HL-60/S4 treated with phorbol 12-myristate 13-acetate at 8.2 ng/mL for 4 days and 3 days (cell line): ENCODE measurements at regions not wholly inside any gene's neighbourhood (a gene's known extent, or its start where the extent isn't known, plus 50 kb on each side); places are given as distances from the start of the nearest gene placed in this dataset.
"Not testable (repeated sequence)": the region's sequence is repeated elsewhere in the genome, so short reads cannot be mapped to it uniquely, and the experiment has no call there.

ENCODE experiments used
- in situ Hi-C: fragments of 300-500 bp; cut with MboI; formaldehyde crosslinking; loops from 2 replicates; pipeline ENCODE4 v1.15.0; 2022; ENCODE audit warnings: low sequenced_read_pairs

DNA sequence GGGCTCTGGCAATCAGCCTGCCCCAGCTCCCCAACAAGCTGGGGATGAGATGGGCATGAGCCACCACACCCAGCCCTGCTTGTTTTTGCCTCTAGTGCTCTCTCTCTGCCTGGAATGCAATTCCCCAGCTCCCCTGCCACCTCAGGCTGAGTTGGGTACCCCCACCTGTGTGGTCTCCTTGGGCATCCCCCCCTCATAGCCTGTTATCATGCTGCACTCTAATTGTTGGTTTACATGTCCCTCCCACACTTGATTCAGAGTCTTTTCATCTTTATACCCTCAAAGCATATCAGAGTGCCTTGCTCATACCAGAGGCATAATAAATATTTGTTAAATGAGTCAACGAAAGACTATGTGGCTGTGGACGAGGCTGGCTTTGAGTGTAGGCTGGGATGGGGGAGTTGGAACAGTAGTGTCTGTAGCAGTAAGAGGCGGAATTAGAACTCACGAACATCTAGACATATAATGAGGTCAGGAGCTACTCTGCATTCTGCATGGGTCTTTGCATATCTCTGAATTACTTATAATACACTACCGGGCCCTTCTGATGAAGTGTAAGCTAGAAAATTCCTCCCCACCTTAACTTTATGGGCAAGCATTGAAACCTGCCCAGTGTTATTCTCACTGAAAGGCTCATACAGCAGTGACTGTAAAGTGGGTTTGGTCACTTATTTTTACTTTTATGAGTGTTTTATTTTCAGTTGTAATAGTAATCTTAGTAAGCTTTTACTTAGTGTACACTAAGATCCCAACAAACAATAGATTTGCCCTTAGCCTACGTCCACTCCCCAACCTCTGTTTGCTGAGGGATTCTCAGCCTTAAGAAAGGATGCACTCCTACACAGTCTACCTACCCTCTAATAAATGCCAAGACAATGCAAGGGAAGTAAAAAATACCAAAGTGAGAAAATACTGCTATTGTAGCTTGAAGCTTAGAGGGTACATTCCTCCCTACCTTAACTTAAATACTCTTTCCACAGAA, 58.7 kb downstream of the EDN1 start:
- in situ Hi-C loops, result no loop called here

- in situ Hi-C loops, result no loop called here
These were observed 60.5 kb downstream of the EDN1 start for GRCh38 chr6:12350644-12351170.

DNA sequence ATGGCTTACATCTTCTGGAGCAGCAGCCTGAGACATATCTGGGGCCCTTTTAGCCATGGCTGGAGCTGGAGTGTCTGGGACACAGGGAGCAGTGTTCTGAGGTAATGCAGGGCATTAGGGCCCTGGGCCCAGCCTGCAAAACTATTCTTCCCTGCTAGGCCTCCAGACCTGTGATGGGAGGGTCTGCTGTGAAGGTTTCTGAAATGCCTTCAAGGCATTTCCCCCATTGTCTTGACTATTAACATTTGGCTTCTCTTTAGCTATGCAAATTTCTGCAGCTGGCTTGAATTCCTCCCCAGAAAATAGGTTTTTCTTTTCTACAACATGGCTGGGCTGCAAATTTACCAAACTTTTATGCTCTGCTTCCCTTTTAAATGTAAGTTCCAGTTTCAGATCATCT, 61.5 kb downstream of the EDN1 start:
- in situ Hi-C loops, result no loop called here

- in situ Hi-C loops, result no loop called here
These were observed 63.6 kb downstream of the EDN1 start for GRCh38 chr6:12353731-12354130.

DNA sequence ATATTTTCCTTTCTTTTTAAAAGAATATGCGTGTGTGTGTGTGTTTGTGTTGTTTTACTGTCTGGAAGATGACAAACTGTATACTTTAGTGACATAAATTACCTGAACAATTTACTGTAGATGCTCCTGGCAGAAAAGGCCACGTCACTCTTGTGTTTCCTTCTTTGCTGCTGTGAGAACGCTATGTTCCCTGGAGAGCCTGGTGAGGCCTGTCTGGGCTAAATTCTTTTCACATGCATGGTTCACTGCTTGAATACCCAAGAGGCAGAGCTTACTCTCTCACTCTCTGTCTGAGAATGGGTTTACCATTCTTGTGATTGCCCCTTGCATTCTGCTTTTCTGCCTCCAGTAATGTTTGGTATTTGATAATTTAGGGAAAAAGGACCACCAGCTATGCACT, 64.3 kb downstream of the EDN1 start:
- in situ Hi-C loops, result no loop called here

- in situ Hi-C loops, result no loop called here
These were observed 65.2 kb downstream of the EDN1 start for GRCh38 chr6:12355354-12355753.

DNA sequence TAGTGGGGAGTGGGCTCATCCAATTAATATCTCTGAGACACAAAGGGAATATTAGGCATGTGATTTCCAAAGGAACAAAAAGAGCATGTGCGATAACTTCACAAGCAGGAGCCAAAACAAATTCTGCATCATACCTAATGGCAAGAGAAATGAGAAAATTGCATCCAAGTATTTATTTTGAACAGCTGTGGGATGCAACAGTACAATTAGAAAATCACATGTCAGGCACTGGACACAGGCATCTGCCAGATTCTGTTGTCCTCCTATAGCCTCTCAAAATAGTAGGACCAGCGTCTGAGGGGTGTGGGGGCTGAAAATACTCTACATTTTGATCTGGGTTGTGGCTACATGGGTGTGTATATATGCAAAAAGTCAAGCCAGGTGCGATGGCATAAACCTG, 66.3 kb downstream of the EDN1 start:
- in situ Hi-C loops, result no loop called here

DNA sequence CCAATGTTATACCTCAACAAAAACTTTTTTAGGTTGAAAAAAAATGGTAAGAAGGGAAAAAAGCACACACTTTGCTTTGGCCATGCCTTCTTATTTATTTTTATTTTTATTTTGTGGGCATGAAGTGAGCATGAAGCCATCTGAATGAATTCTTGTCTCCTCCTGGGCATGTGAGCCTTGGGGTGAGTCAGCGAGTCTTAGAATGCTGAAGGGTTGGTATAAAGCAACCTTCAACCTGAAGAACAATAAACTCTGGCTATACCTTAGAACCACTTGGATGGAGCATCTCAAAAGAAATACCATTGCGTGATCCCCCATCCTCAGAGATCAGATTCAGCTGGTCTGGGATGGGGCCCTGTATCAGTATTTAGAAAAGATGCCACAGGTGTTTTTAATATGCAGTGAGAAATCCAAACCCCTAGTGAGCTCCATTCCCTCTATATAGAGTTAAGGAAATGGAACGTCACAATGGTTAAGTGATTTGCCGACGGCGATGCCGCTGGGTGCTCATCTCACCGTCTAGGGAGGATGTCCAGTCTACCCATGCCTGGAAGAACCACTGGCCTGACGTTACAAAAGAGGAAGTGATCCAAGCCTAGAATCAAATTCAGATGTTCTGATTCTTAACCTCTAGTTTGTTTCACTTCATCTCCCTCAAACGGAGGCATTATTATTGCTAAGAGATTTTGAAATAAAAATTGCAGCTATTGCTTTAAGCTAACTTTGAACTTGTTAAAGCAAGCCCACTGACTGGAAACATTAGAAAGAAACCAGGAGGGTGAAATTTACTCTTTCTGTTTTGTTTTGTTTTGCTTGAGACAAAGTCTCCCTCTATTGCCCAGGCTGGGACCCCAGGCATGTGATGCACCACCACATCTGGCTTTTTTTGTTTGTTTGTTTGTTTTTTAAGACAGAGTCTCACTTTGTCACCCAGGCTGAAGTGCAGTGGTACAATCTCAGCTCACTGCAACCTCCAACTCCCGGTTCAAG, 67.1 kb downstream of the EDN1 start:
- in situ Hi-C loops, result no loop called here

DNA sequence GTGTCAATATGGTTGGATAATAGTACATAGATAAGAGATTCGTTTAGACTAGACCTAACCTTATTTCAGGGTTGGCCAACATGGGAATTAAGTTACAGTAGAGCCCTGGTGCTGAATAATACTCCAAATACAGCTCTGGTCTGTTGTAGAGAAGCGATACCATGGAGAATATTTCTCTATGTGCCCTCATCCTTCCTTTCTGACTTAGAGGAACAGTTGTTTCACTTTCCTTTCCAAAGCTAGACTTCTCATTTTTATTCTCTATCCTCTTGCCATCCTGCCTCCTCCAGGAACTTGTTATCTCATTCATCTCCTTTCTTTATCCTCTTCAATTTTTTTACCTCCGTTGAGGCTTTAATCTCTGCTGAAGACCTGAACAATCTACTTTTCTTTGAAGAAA, 68.9 kb downstream of the EDN1 start:
- in situ Hi-C loops, result no loop called here

DNA sequence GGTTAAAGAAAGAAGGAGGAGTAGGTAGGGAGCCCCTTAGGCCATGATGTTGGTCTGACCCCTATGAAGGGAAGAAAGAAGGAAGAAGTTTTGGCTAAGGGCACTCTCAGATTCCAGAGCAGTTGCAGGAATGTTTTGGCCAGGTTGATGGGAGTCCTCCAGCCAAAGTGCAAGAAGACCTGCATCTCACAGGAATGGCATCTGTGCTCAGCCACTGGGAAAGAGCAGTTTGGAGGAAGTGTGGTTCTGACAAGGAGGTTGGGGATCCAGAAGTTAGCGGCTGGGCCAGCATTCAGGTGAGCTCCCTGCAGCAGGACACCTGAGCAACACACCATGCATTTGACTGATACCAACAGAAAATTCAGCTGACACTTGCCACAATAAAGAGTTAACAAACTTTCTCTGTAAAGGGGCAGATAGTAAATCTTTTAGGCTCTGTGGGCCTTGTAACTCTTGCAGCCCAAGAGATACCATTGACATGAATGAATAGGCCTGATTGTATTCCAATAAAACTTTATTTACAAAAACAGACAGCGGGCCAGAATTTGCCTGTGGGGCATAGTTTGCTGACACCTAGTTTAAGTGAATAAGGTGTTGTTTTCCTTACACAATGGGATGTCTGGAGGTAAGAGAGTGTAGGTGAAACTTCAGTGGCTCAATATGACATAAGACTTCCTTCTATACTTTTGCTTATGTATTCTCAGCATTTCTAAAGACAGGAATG, 71.0 kb downstream of the EDN1 start:
- in situ Hi-C loops, result no loop called here

GRCh38 chr6:12363277-12363650, 73.1 kb downstream of the EDN1 start:
- in situ Hi-C loops, result not testable (repeated sequence)

- in situ Hi-C loops, result no loop called here
These were observed 73.7 kb downstream of the EDN1 start for GRCh38 chr6:12363651-12364381.

GRCh38 chr6:12364621-12365020, 74.5 kb downstream of the EDN1 start:
- in situ Hi-C loops, result no loop called here

GRCh38 chr6:12366731-12367130, 76.6 kb downstream of the EDN1 start:
- in situ Hi-C loops, result no loop called here

GRCh38 chr6:12367412-12367811, 77.3 kb downstream of the EDN1 start:
- in situ Hi-C loops, result no loop called here

GRCh38 chr6:12369355-12369754, 79.2 kb downstream of the EDN1 start:
- in situ Hi-C loops, result no loop called here

- in situ Hi-C loops, result loop anchor here (10.0 kb wide), 1 partner anchor 75 kb away; the partner anchor contains the start of gene EDN1
These were observed 79.7 kb downstream of the EDN1 start for GRCh38 chr6:12369781-12370262.

DNA sequence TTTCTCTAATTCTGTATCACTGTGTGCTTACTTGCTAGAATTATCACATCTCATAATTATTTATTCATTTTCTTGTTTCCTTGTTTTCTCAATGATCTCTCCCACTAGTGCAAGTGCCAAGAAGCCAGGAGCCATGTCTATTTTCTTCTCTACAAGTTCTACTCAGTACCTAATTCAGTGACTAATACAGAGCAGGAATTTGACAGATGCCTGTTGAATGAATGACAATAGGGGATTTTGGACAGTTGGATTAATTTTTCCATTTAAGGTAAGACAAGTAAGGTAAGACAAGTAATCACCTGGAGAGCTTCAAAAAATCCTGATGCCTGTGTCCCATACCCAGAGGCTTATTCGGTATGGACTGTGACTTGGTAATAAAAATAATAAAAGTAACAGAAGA, 81.0 kb downstream of the EDN1 start:
- in situ Hi-C loops, result loop anchor here (10.0 kb wide), 1 partner anchor 76 kb away; the partner anchor contains the start of gene EDN1

DNA sequence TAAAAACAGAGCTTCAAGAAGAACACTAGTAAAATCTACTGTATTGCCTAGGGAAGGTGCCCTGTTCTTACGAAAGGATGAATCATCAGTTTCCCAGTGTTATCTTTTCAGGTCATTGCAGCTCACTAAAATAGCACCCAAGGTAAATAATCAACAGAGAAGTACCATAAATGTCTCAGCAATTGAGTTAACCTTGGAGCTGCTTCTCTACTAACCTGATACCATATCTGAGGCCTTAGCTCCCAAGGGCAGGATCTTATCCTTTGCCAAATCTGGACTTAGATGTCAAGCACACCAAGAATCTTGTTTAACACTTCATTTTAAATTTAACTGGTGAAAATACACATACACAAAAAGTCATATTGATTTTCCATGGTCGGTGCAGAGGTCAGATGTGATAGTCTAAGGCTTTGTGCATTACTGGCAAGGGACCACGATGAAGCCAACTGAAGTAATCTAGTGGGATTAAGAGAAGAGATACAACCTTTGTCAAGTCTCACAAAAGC, 81.5 kb downstream of the EDN1 start:
- in situ Hi-C loops, result loop anchor here (10.0 kb wide), 1 partner anchor 77 kb away; the partner anchor contains the start of gene EDN1
